ENCODE measurements at regions not wholly inside any gene's neighbourhood (a gene's known extent, or its start where the extent isn't known, plus 50 kb on each side); places are given as distances from the start of the nearest gene placed in this dataset.

GRCh38 chr5:165594693-165595092, 2089.3 kb downstream of the MAT2B start:
- H3K9me3 ChIP-seq (replicated peaks; ENCODE audit: control insufficient read depth, insufficient read depth, low read length): no peaks in the 10 kb centered on the region
- H3K36me3 ChIP-seq (ENCODE audit: control insufficient read depth in 2 of 2, extremely low read depth in 1 of 2, insufficient read depth in 2 of 2, low read length in 2 of 2): no peaks in the 10 kb centered on the region
- DNase-seq (ENCODE audit: low read depth, low spot score) (no peak), FAIRE-seq (no peak)
- H3K4me2 ChIP-seq (ENCODE audit: insufficient read depth, low read length): no peak overlapping the region
- dilution Hi-C loops (cut with MboI; ENCODE audit: extremely low pct_ligation_motif_present, low sequenced_read_pairs) (no loop called here), intact Hi-C loops (cut with micrococcal nuclease) (no loop called here)
- no peaks in the 10 kb centered on the region for H3K79me2 ChIP-seq (ENCODE audit: control insufficient read depth, insufficient read depth, low read length)
- no peaks in the 10 kb centered on the region for H4K20me1 ChIP-seq (replicated peaks; ENCODE audit: control insufficient read depth, extremely low read depth, insufficient read depth, low read length)
- no peak overlapping the region for H3K4me3 ChIP-seq (replicated peaks in 1 of 3; ENCODE audit: insufficient read depth in 1 of 3, low read depth in 1 of 3, low read length in 3 of 3)
- no TSS peak for BruUV-seq (replicated peaks)
- H3K9me1 ChIP-seq (replicated peaks; ENCODE audit: control insufficient read depth, extremely low read depth, insufficient read depth, low read length): no peaks in the 10 kb centered on the region
- no peak overlapping the region for H2AFZ ChIP-seq (ENCODE audit: low read depth, low read length)
- no peak overlapping the region for H3K27ac ChIP-seq (ENCODE audit: insufficient read depth, low read depth, low read length)
- H3K27me3 ChIP-seq (ENCODE audit: control insufficient read depth in 2 of 2, insufficient read depth in 2 of 2, low read length in 2 of 2): no peaks in the 10 kb centered on the region
- no peak overlapping the region for H3K9ac ChIP-seq (replicated peaks; ENCODE audit: extremely low read depth, insufficient read depth, low read length)
- ChIA-PET CTCF (no interaction called here), POLR2A (no interaction called here)
- TF ChIP-seq FOS (IDR thresholded peaks at IDR 0.05; ENCODE audit: borderline replicate concordance, insufficient read depth, low read length): no peak
- H3K4me1 ChIP-seq (ENCODE audit: control insufficient read depth, extremely low read depth, insufficient read depth, low read length): no peaks in the 10 kb centered on the region

GRCh38 chr5:165602529-165602928, 2097.1 kb downstream of the MAT2B start:
- H3K27ac ChIP-seq (ENCODE audit: insufficient read depth, low read depth, low read length): no peak overlapping the region
- H3K27me3 ChIP-seq (ENCODE audit: control insufficient read depth in 2 of 2, insufficient read depth in 2 of 2, low read length in 2 of 2): no peaks in the 10 kb centered on the region
- H2AFZ ChIP-seq (ENCODE audit: low read depth, low read length): no peak overlapping the region
- POLR2A ChIA-PET: no interaction called here
- CTCF ChIA-PET: no interaction called here
- TF ChIP-seq POLR2A (IDR thresholded peaks at IDR 0.05; ENCODE audit: low read depth, low read length) (no peak), MYC (IDR thresholded peaks at IDR 0.05; ENCODE audit: low read depth, low read length) (no peak), CTCF (IDR thresholded peaks at IDR 0.05; ENCODE audit: extremely low read depth in 1 of 2, insufficient read depth in 1 of 2, low read depth in 1 of 2, low read length in 2 of 2) (no peak)
- no peak overlapping the region for H3K9ac ChIP-seq (replicated peaks; ENCODE audit: extremely low read depth, insufficient read depth, low read length)
- H3K36me3 ChIP-seq (ENCODE audit: control insufficient read depth in 2 of 2, extremely low read depth in 1 of 2, insufficient read depth in 2 of 2, low read length in 2 of 2): no peaks in the 10 kb centered on the region
- no TSS peak for BruUV-seq (replicated peaks)
- DNase-seq (ENCODE audit: low read depth, low spot score) (no peak), FAIRE-seq (no peak)
- H3K9me1 ChIP-seq (replicated peaks; ENCODE audit: control insufficient read depth, extremely low read depth, insufficient read depth, low read length): no peaks in the 10 kb centered on the region
- H3K4me1 ChIP-seq (ENCODE audit: control insufficient read depth, extremely low read depth, insufficient read depth, low read length): no peaks in the 10 kb centered on the region
- H4K20me1 ChIP-seq (replicated peaks; ENCODE audit: control insufficient read depth, extremely low read depth, insufficient read depth, low read length): no peaks in the 10 kb centered on the region
- dilution Hi-C loops (cut with MboI; ENCODE audit: extremely low pct_ligation_motif_present, low sequenced_read_pairs): no loop called here
- H3K9me3 ChIP-seq (replicated peaks; ENCODE audit: control insufficient read depth, insufficient read depth, low read length): no peaks in the 10 kb centered on the region
- no peak overlapping the region for H3K4me2 ChIP-seq (ENCODE audit: insufficient read depth, low read length)
- intact Hi-C loops (cut with micrococcal nuclease): no loop called here
- H3K4me3 ChIP-seq (replicated peaks in 1 of 3; ENCODE audit: insufficient read depth in 1 of 3, low read depth in 1 of 3, low read length in 3 of 3): no peak overlapping the region
- no peaks in the 10 kb centered on the region for H3K79me2 ChIP-seq (ENCODE audit: control insufficient read depth, insufficient read depth, low read length)

Data from endothelial cell of umbilical vein (primary cell).